A549 (cell line): ENCODE measurements at regions not wholly inside any gene's neighbourhood (a gene's known extent, or its start where the extent isn't known, plus 50 kb on each side); places are given as distances from the start of the nearest gene placed in this dataset.

Source experiments
- ATAC-seq, 2 experiments: fragments of 200-7000 bp in 1 of 2; fragments of >200 bp in 1 of 2; cut with Nextera tagmentation in 1 of 2; cut with Tn5 transposase in 1 of 2; 3 replicates each; pipeline versions ENCODE4 v1.8.0 to v1.9.1; 2018 to 2020; ENCODE audit warnings: mild to moderate bottlenecking in 1 of 2, moderate library complexity in 1 of 2
- CTCF ChIA-PET: fragments of 300-600 bp; sonication (Branson Sonifier 250); formaldehyde crosslinking; extraction: SDS; loops from one replicate; lab custom pipeline; 2021; ENCODE audit warnings: antibody characterized with exemption, inconsistent platforms; lab: Yijun Ruan, JAX
- POLR2A ChIA-PET: fragments of 350-600 bp; formaldehyde crosslinking; extraction: SDS; loops from one replicate; lab custom pipeline; 2021; ENCODE audit warnings: antibody characterized with exemption, inconsistent platforms; lab: Yijun Ruan, JAX
- DNase-seq, 2 experiments: peaks; one replicate each; pipeline versions ENCODE4 v3.0.0 to v3.0.0-alpha.2; 2011 to 2016; ENCODE audit warnings: low read depth in 1 of 2, low spot score in 1 of 2
- FAIRE-seq: peaks from 2 replicates; lab custom pipeline; 2011; peaks lifted over from hg19 to GRCh38; lab: Jason Lieb, UNC
- H3K27ac ChIP-seq, 2 experiments: fragments of >200 bp; sonication (Bioruptor Twin); formaldehyde crosslinking; 3 replicates each; pipeline ENCODE4 v1.5.1; 2016 to 2017
- H3K4me1 ChIP-seq: fragments of >200 bp; sonication (Bioruptor Twin); formaldehyde crosslinking; 3 replicates; pipeline ENCODE4 v1.6.1; 2016
- H3K4me2 ChIP-seq: fragments of >200 bp; sonication (Bioruptor Twin); formaldehyde crosslinking; 3 replicates; pipeline ENCODE4 v1.6.1; 2016
- H3K4me3 ChIP-seq: fragments of >200 bp; sonication (Bioruptor Twin); formaldehyde crosslinking; 3 replicates; pipeline ENCODE4 v1.5.1; 2016
- H3K9me3 ChIP-seq: fragments of >200 bp; sonication (Bioruptor Twin); formaldehyde crosslinking; 3 replicates; pipeline ENCODE4 v1.6.1; 2016
- ATOH8 ChIP-seq: fragments of 250-450 bp; sonication (Bioruptor Pico); IDR thresholded peaks from 2 replicates; pipeline ENCODE4 v1.5.0; 2020; ENCODE audit warnings: low read depth, mild to moderate bottlenecking, moderate library complexity
- BHLHE40 ChIP-seq: IDR thresholded peaks from 2 replicates; pipeline ENCODE4 v1.6.1; 2012; ENCODE audit warnings: low read depth, low read length, inconsistent platforms
- CBX8 ChIP-seq: fragments of 200-600 bp; sonication (generic); IDR thresholded peaks from 2 replicates; pipeline ENCODE4 v1.6.1; 2016
- CTCF ChIP-seq: fragments of >200 bp; sonication (Bioruptor Twin); formaldehyde crosslinking; IDR thresholded peaks from 3 replicates; pipeline ENCODE4 v1.5.1; 2016
- FOXS1 ChIP-seq: fragments of 250-450 bp; sonication (Bioruptor Pico); IDR thresholded peaks from 2 replicates; pipeline ENCODE4 v1.5.0; 2020; ENCODE audit warnings: mild to moderate bottlenecking, moderate library complexity
- HES2 ChIP-seq: fragments of >200 bp; sonication (Bioruptor Twin); formaldehyde crosslinking; IDR thresholded peaks from 2 replicates; pipeline ENCODE4 v1.6.1; 2016
- HOXA7 ChIP-seq: fragments of 250-450 bp; sonication (Bioruptor Pico); IDR thresholded peaks from 2 replicates; pipeline ENCODE4 v1.5.0; 2020; ENCODE audit warnings: mild to moderate bottlenecking, moderate library complexity
- HOXB5 ChIP-seq: fragments of 250-450 bp; sonication (Bioruptor Pico); IDR thresholded peaks from 2 replicates; pipeline ENCODE4 v1.5.0; 2020; ENCODE audit warnings: mild to moderate bottlenecking, moderate library complexity
- KDM1A ChIP-seq: fragments of 200-600 bp; sonication (generic); IDR thresholded peaks from 2 replicates; pipeline ENCODE4 v1.6.1; 2016; ENCODE audit warnings: low read depth, mild to moderate bottlenecking
- MAFK ChIP-seq: fragments of 450-650 bp; IDR thresholded peaks from 2 replicates; pipeline ENCODE4 v1.6.1; 2014; ENCODE audit not compliant: partially characterized antibody
- MAZ ChIP-seq: fragments of 150-350 bp; IDR thresholded peaks from 2 replicates; pipeline ENCODE4 v1.6.1; 2014; ENCODE audit warnings: antibody characterized with exemption, low read depth, low read length, borderline replicate concordance
- MYC ChIP-seq: IDR thresholded peaks from 2 replicates; pipeline ENCODE4 v1.6.1; 2012; ENCODE audit warnings: mild to moderate bottlenecking, inconsistent platforms, low read length, improper control_type of control experiment, borderline replicate concordance
- PHF8 ChIP-seq: fragments of 200-600 bp; sonication (generic); IDR thresholded peaks from 2 replicates; pipeline ENCODE4 v1.6.1; 2016; ENCODE audit warnings: low read depth, mild to moderate bottlenecking, antibody characterized with exemption, moderate library complexity, borderline replicate concordance
- POLR2A ChIP-seq: IDR thresholded peaks from 2 replicates; pipeline ENCODE4 v1.6.1; 2012; ENCODE audit warnings: mild to moderate bottlenecking, low read length
- REST ChIP-seq: fragments of 200-600 bp; sonication (generic); IDR thresholded peaks from 2 replicates; pipeline ENCODE4 v1.6.1; 2016; ENCODE audit warnings: antibody characterized with exemption, mild to moderate bottlenecking, moderate library complexity
- RFX5 ChIP-seq: fragments of 450-650 bp; IDR thresholded peaks from 2 replicates; pipeline ENCODE4 v1.7.1; 2014; ENCODE audit warnings: antibody characterized with exemption, mild to moderate bottlenecking, moderate library complexity
- TP53 ChIP-seq: fragments of 250-450 bp; sonication (Bioruptor Pico); IDR thresholded peaks from 2 replicates; pipeline ENCODE4 v1.5.0; 2021; ENCODE audit warnings: mild to moderate bottlenecking, moderate library complexity
- ZC3H11A ChIP-seq: fragments of 450-650 bp; IDR thresholded peaks from 2 replicates; pipeline ENCODE4 v1.6.1; 2014; ENCODE audit warnings: antibody characterized with exemption, mild to moderate bottlenecking
- ZFP36 ChIP-seq: fragments of 450-650 bp; IDR thresholded peaks from 2 replicates; pipeline ENCODE4 v1.6.1; 2014; ENCODE audit warnings: borderline replicate concordance; ENCODE audit not compliant: partially characterized antibody
- ZSCAN20 ChIP-seq: fragments of 250-450 bp; sonication (Bioruptor Pico); IDR thresholded peaks from 2 replicates; pipeline ENCODE4 v1.8.0; 2022; ENCODE audit warnings: mild to moderate bottlenecking, moderate library complexity
- WGBS: methylation state at CpG from one replicate; pipeline ENCODE4 v1.1.6; 2017; ENCODE audit errors: missing lambda C conversion rate; 5-methylcytosine and 5-hydroxymethylcytosine counted together

- ATAC-seq, result no peak
- Histone ChIP-seq H3K27ac (no peak overlapping the region), H3K9me3 (no peaks in the 10 kb centered on the region), H3K4me2 (no peak overlapping the region), H3K4me1 (no peaks in the 10 kb centered on the region), H3K4me3 (no peak overlapping the region)
- TF ChIP-seq TP53 (CRISPR knock-in tag) (no peak), BHLHE40 (no peak), ZFP36 (no peak), RFX5 (no peak), MYC (no peak), MAZ (no peak), ATOH8 (CRISPR knock-in tag) (no peak), ZSCAN20 (CRISPR knock-in tag) (no peak), POLR2A (no peak)
- no peak for FAIRE-seq
- DNase-seq, result no peak
- ChIA-PET POLR2A (no interaction called here), CTCF (no interaction called here)
- WGBS, result 12% methylated on average over 1 of the region's 1 CpG
Measured at GRCh38 chr6:120569714-120570113, 764.6 kb downstream of the TBC1D32 start.

- no peak for ATAC-seq
- H3K4me3 ChIP-seq, result no peak overlapping the region
- no peaks in the 10 kb centered on the region for H3K4me1 ChIP-seq
- POLR2A ChIA-PET, result no interaction called here
- H3K9me3 ChIP-seq, result no peaks in the 10 kb centered on the region
- H3K4me2 ChIP-seq, result no peak overlapping the region
- CTCF ChIA-PET, result no interaction called here
- no peak for DNase-seq
- TF ChIP-seq FOXS1 (CRISPR knock-in tag) (no peak), HES2 (no peak), ZC3H11A (no peak), HOXB5 (CRISPR knock-in tag) (no peak), KDM1A (no peak), REST (no peak), HOXA7 (CRISPR knock-in tag) (no peak), CTCF (no peak), ZSCAN20 (CRISPR knock-in tag) (no peak), CBX8 (no peak), PHF8 (no peak), BHLHE40 (no peak), MAFK (no peak)
- 6% methylated on average over 3 of the region's 3 CpGs for WGBS
- no peak overlapping the region for H3K27ac ChIP-seq
- FAIRE-seq, result no peak
Measured at GRCh38 chr6:120564779-120565178, 769.5 kb downstream of the TBC1D32 start.
